Endothelial cell of umbilical vein (primary cell): ENCODE measurements at regions not wholly inside any gene's neighbourhood (a gene's known extent, or its start where the extent isn't known, plus 50 kb on each side); places are given as distances from the start of the nearest gene placed in this dataset.

Experiments used
- BruUV-seq: library from RNA; stranded (reverse); fragments of 400-500 nt; replicated peaks from 2 replicates; lab custom pipeline; 2021; lab: Mats Ljungman, UMichigan
- CTCF ChIA-PET: fragments of 300-600, 350-600 bp; sonication (Branson Sonifier 250); formaldehyde crosslinking; loops from one replicate; lab custom pipeline; 2021; ENCODE audit warnings: antibody characterized with exemption, inconsistent platforms; lab: Charles Lee
- POLR2A ChIA-PET: fragments of 300-600, 350-600 bp; sonication (Branson Sonifier 250); formaldehyde crosslinking; loops from one replicate; lab custom pipeline; 2021; ENCODE audit warnings: antibody characterized with exemption, inconsistent platforms; lab: Charles Lee
- DNase-seq: peaks from one replicate; pipeline ENCODE4 v3.0.0-alpha.2; 2011; ENCODE audit warnings: low read depth, low spot score
- FAIRE-seq: peaks from 2 replicates; lab custom pipeline; 2011; peaks lifted over from hg19 to GRCh38; lab: Jason Lieb, UNC
- H2AFZ ChIP-seq: 2 replicates; pipeline ENCODE4 v1.6.0; 2012; ENCODE audit warnings: low read depth, low read length, control low read depth, inconsistent platforms
- H3K27ac ChIP-seq: 2 replicates; pipeline ENCODE4 v1.5.1; 2011; ENCODE audit warnings: low read depth, mild to moderate bottlenecking, control low read depth, low read length, moderate library complexity; ENCODE audit not compliant: insufficient read depth
- H3K27me3 ChIP-seq, 2 experiments: 2 replicates each; pipeline versions ENCODE4 v1.6.0 to v1.6.1; 2011; ENCODE audit warnings: low read length in 2 of 2, mixed read lengths in 1 of 2; ENCODE audit not compliant: control insufficient read depth in 2 of 2, insufficient read depth in 2 of 2
- H3K36me3 ChIP-seq, 2 experiments: 2 replicates in 1 of 2; 3 replicates in 1 of 2; pipeline ENCODE4 v1.5.1; 2011; ENCODE audit warnings: low read length in 2 of 2, mild to moderate bottlenecking in 1 of 2, moderate library complexity in 1 of 2; ENCODE audit not compliant: control insufficient read depth in 2 of 2, insufficient read depth in 2 of 2; ENCODE audit errors: extremely low read depth in 1 of 2
- H3K4me1 ChIP-seq: 3 replicates; pipeline ENCODE4 v1.5.1; 2011; ENCODE audit warnings: mild to moderate bottlenecking, low read length; ENCODE audit not compliant: control insufficient read depth, insufficient read depth; ENCODE audit errors: extremely low read depth
- H3K4me2 ChIP-seq: 2 replicates; pipeline ENCODE4 v1.6.1; 2011; ENCODE audit warnings: low read length, control low read depth, mixed read lengths; ENCODE audit not compliant: insufficient read depth
- H3K4me3 ChIP-seq, 3 experiments: fragments of 200-600 bp in 1 of 3; sonication (generic), shearing (Covaris generic) in 1 of 3; replicated peaks in 1 of 3; 2 replicates each; pipeline ENCODE4 v1.5.1; 2011 to 2016; ENCODE audit warnings: control low read depth in 3 of 3, low read length in 3 of 3, mild to moderate bottlenecking in 2 of 3, inconsistent platforms in 1 of 3, low read depth in 1 of 3, moderate library complexity in 1 of 3; ENCODE audit not compliant: insufficient read depth in 1 of 3
- H3K79me2 ChIP-seq: 2 replicates; pipeline ENCODE4 v1.6.0; 2012; ENCODE audit warnings: low read length, inconsistent platforms; ENCODE audit not compliant: control insufficient read depth, insufficient read depth
- H3K9ac ChIP-seq: replicated peaks from 2 replicates; pipeline ENCODE3; 2011; ENCODE audit warnings: low read length, control low read depth; ENCODE audit not compliant: insufficient read depth; ENCODE audit errors: extremely low read depth
- H3K9me1 ChIP-seq: replicated peaks from 3 replicates; pipeline ENCODE4 v1.6.0; 2011; ENCODE audit warnings: mild to moderate bottlenecking, low read length; ENCODE audit not compliant: control insufficient read depth, insufficient read depth; ENCODE audit errors: extremely low read depth
- H3K9me3 ChIP-seq: replicated peaks from 2 replicates; pipeline ENCODE4 v1.5.1; 2012; ENCODE audit warnings: low read length, inconsistent platforms; ENCODE audit not compliant: control insufficient read depth, insufficient read depth
- H4K20me1 ChIP-seq: replicated peaks from 2 replicates; pipeline ENCODE3; 2011; ENCODE audit warnings: mild to moderate bottlenecking, low read length; ENCODE audit not compliant: control insufficient read depth, insufficient read depth; ENCODE audit errors: extremely low read depth
- EZH2 ChIP-seq: IDR thresholded peaks from 2 replicates; pipeline ENCODE4 v1.6.1; 2012; ENCODE audit warnings: borderline replicate concordance, low read depth, mild to moderate bottlenecking, moderate library complexity, low read length, inconsistent platforms; ENCODE audit not compliant: severe bottlenecking
- FOS ChIP-seq: IDR thresholded peaks from 2 replicates; pipeline ENCODE4 v1.6.1; 2011; ENCODE audit warnings: mild to moderate bottlenecking, low read length, moderate library complexity, borderline replicate concordance; ENCODE audit not compliant: insufficient read depth
- GATA2 ChIP-seq: IDR thresholded peaks from 2 replicates; pipeline ENCODE4 v1.7.0; 2011; ENCODE audit warnings: low read depth, mild to moderate bottlenecking, moderate library complexity, mixed read lengths, low read length; ENCODE audit not compliant: insufficient read length, insufficient read depth
- JUN ChIP-seq: IDR thresholded peaks from 2 replicates; pipeline ENCODE4 v1.6.1; 2011; ENCODE audit warnings: borderline replicate concordance, low read depth; ENCODE audit not compliant: insufficient read length, insufficient read depth
- MYC ChIP-seq: IDR thresholded peaks from one replicate; pipeline ENCODE4 v1.6.1; 2011; ENCODE audit warnings: mild to moderate bottlenecking, low read depth, low read length
- POLR2A ChIP-seq: IDR thresholded peaks from 2 replicates; pipeline ENCODE4 v1.6.1; 2012; ENCODE audit warnings: low read depth, mild to moderate bottlenecking, control low read depth, low read length
- POLR2AphosphoS5 ChIP-seq: IDR thresholded peaks from 2 replicates; pipeline ENCODE4 v1.6.1; 2012; ENCODE audit warnings: low read depth, mild to moderate bottlenecking, control low read depth, low read length, moderate library complexity; ENCODE audit not compliant: insufficient read depth
- dilution Hi-C: fragments of 300-500 bp; cut with MboI; formaldehyde crosslinking; loops from one replicate; pipeline ENCODE4 v1.15.0; 2019; ENCODE audit warnings: low sequenced_read_pairs; ENCODE audit not compliant: extremely low pct_ligation_motif_present
- intact Hi-C: fragments of 100-400 bp; cut with micrococcal nuclease; formaldehyde crosslinking; loops from one replicate; pipeline ENCODE4 v1.10.0; 2022
- TF ChIP-seq, protein P1 (sequence below), 2 donors: IDR thresholded peaks; 1 replicate in 1 of 2; 2 replicates in 1 of 2; pipeline ENCODE4 v1.5.1; 2011; ENCODE audit warnings: low read length in 2 of 2, mild to moderate bottlenecking in 2 of 2, moderate library complexity in 2 of 2, control low read depth in 1 of 2, inconsistent platforms in 1 of 2, low read depth in 1 of 2; ENCODE audit not compliant: insufficient read depth in 1 of 2; ENCODE audit errors: extremely low read depth in 1 of 2
- TF ChIP-seq, protein P2 (sequence below): IDR thresholded peaks from 2 replicates; pipeline ENCODE4 v1.6.1; 2011; ENCODE audit not compliant: insufficient read depth, insufficient read length

DNA sequence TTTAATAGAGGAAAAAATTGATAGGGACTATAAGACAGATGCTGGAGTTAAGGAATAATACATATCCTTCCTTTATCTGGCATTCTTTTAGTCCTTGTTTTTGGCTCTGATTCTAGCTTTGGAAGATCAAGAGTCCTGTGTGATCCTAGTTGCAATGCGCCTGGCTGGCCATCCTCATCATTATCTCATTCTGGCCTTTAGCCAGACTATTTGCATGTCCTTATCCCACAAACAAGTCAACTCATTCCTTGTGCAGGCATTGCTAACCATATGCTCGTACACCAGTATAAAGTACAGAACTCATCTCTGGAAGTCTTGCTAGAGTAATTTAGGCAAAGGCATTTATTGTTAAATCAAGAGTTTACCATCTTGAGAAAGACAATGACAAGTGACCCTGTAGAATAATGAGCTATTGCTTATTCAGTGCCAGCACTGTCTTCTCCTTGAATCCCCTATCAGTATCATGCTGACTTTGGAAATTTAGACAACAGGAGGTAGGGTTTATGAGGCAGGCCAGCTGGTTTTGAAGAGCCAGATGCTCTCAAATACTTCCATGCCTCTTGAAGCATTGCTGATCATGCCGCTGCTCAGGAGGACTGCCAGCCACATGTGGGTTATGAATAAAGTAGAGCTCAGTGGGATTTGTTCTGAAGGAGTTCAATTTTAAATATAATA is 1730.3 kb upstream of the TENM3 start:
- Histone ChIP-seq H3K9me1 (no peaks in the 10 kb centered on the region), H3K36me3 (no peaks in the 10 kb centered on the region), H3K27ac (no peak overlapping the region), H3K9me3 (peaks cover 4% of the 10 kb centered on the region), H3K4me1 (no peaks in the 10 kb centered on the region), H3K79me2 (no peaks in the 10 kb centered on the region), H3K4me2 (no peak overlapping the region), H2AFZ (no peak overlapping the region), H4K20me1 (no peaks in the 10 kb centered on the region), H3K4me3 (no peak overlapping the region), H3K27me3 (no peaks in the 10 kb centered on the region), H3K9ac (no peak overlapping the region)
- intact Hi-C loops, result no loop called here
- ChIA-PET POLR2A (no interaction called here), CTCF (no interaction called here)
- FAIRE-seq (no peak), DNase-seq (no peak)
- BruUV-seq, result no TSS peak
- TF ChIP-seq, protein P1, sequence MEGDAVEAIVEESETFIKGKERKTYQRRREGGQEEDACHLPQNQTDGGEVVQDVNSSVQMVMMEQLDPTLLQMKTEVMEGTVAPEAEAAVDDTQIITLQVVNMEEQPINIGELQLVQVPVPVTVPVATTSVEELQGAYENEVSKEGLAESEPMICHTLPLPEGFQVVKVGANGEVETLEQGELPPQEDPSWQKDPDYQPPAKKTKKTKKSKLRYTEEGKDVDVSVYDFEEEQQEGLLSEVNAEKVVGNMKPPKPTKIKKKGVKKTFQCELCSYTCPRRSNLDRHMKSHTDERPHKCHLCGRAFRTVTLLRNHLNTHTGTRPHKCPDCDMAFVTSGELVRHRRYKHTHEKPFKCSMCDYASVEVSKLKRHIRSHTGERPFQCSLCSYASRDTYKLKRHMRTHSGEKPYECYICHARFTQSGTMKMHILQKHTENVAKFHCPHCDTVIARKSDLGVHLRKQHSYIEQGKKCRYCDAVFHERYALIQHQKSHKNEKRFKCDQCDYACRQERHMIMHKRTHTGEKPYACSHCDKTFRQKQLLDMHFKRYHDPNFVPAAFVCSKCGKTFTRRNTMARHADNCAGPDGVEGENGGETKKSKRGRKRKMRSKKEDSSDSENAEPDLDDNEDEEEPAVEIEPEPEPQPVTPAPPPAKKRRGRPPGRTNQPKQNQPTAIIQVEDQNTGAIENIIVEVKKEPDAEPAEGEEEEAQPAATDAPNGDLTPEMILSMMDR (IDR thresholded peaks at IDR 0.05; ENCODE audit: extremely low read depth in 1 of 2, insufficient read depth in 1 of 2, low read depth in 1 of 2, low read length in 2 of 2), result no peak
- TF ChIP-seq, protein P2, sequence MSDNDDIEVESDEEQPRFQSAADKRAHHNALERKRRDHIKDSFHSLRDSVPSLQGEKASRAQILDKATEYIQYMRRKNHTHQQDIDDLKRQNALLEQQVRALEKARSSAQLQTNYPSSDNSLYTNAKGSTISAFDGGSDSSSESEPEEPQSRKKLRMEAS, result no peak
- TF ChIP-seq FOS, result no peak
- no peak for TF ChIP-seq EZH2
- TF ChIP-seq POLR2A, result no peak
- TF ChIP-seq MYC, result no peak
- TF ChIP-seq GATA2, result no peak
- no peak for TF ChIP-seq POLR2AphosphoS5
- no peak for TF ChIP-seq JUN
- dilution Hi-C loops, result no loop called here
